DND-41 (cell line): ENCODE measurements at regions not wholly inside any gene's neighbourhood (a gene's known extent, or its start where the extent isn't known, plus 50 kb on each side); places are given as distances from the start of the nearest gene placed in this dataset.

Experiments used
- CTCF ChIP-seq: IDR thresholded peaks from 2 replicates; pipeline ENCODE4 v1.5.1; 2012; ENCODE audit warnings: borderline replicate concordance, low read length, moderate library complexity, mild to moderate bottlenecking; ENCODE audit not compliant: poor library complexity, severe bottlenecking; ENCODE audit errors: extremely low read depth
- EZH2 ChIP-seq: IDR thresholded peaks from 3 replicates; pipeline ENCODE4 v1.6.1; 2012; ENCODE audit warnings: borderline replicate concordance, low read depth, mild to moderate bottlenecking, moderate library complexity, low read length, inconsistent platforms; ENCODE audit not compliant: severe bottlenecking

GRCh38 chr1:214824763-214825162 lies 221.8 kb downstream of the CENPF start:
- TF ChIP-seq EZH2: no peak
- TF ChIP-seq CTCF: no peak
